Left lung (tissue), 4 donors: ENCODE measurements at regions not wholly inside any gene's neighbourhood (a gene's known extent, or its start where the extent isn't known, plus 50 kb on each side); places are given as distances from the start of the nearest gene placed in this dataset.
A peak's percentile ranks its signal among the peaks of the same experiment; 100 is the strongest.

ENCODE experiments used
- ATAC-seq: fragments of 200-7000 bp; cut with Tn5 transposase; one replicate; pipeline ENCODE4 v1.9.1; 2020; ENCODE audit warnings: moderate library complexity
- DNase-seq, 4 donors: peaks; one replicate each; pipeline ENCODE4 v3.0.0-alpha.2; 2013 to 2020
- H3K27ac ChIP-seq, 2 donors: fragments of 200-600 bp; sonication (generic) in 1 of 2; one replicate each; pipeline versions ENCODE4 v1.5.0 to v1.8.0; 2020 to 2021
- H3K27me3 ChIP-seq, 2 donors: fragments of 200-600 bp; sonication (generic) in 1 of 2; one replicate each; pipeline versions ENCODE4 v1.5.0 to v1.8.0; 2020 to 2021
- H3K36me3 ChIP-seq, 2 donors: fragments of 200-600 bp; sonication (generic) in 1 of 2; one replicate each; pipeline versions ENCODE4 v1.5.0 to v1.8.0; 2020 to 2021
- H3K4me1 ChIP-seq, 2 donors: fragments of 200-600 bp; one replicate each; pipeline ENCODE4 v1.8.0; 2021
- H3K4me3 ChIP-seq, 2 donors: fragments of 200-600 bp; sonication (generic) in 1 of 2; one replicate each; pipeline versions ENCODE4 v1.5.0 to v1.8.0; 2020 to 2021; ENCODE audit warnings: mild to moderate bottlenecking in 1 of 2
- H3K9me3 ChIP-seq, 2 donors: fragments of 200-600 bp; sonication (generic) in 1 of 2; one replicate each; pipeline versions ENCODE4 v1.5.0 to v1.8.0; 2020 to 2021
- CTCF ChIP-seq, 2 donors: fragments of 200-600 bp; sonication (generic) in 1 of 2; IDR thresholded peaks; one replicate each; pipeline versions ENCODE4 v1.5.0 to v1.8.0; 2021; ENCODE audit warnings: antibody characterized with exemption in 2 of 2
- intact Hi-C, 2 donors: fragments of 100-400 bp; cut with DNase I; formaldehyde crosslinking; loops; one replicate each; pipeline versions ENCODE4 v1.11.2 to v1.14.2; 2022
- donor health status: DM: no; HTN: yes; CAD: no.
- donor health status: DM: no; HTN: no; CAD: no.

- Histone ChIP-seq H3K27me3 (peaks cover 0 to 13% of the 10 kb centered on the region in 2 donors), H3K36me3 (no peaks in the 10 kb centered on the region), H3K9me3 (peaks cover 0 to 9% of the 10 kb centered on the region in 2 donors), H3K27ac (no peak overlapping the region), H3K4me3 (no peak overlapping the region), H3K4me1 (no peaks in the 10 kb centered on the region)
- TF ChIP-seq CTCF (IDR thresholded peaks at IDR 0.05) = no peak
- intact Hi-C loops = no loop called here
- DNase-seq (peak in 1 of 4 donors; percentile 19), ATAC-seq (no peak)
These were observed 82.5 kb upstream of the PCBD1 start for GRCh38 chr10:70970830-70971229.

GRCh38 chr10:70973275-70973674 lies 84.9 kb upstream of the PCBD1 start:
- H3K27ac ChIP-seq = no peak overlapping the region
- no peak for ATAC-seq
- no peak overlapping the region for H3K4me3 ChIP-seq
- no peaks in the 10 kb centered on the region for H3K36me3 ChIP-seq
- H3K4me1 ChIP-seq = no peaks in the 10 kb centered on the region
- no peak for DNase-seq
- intact Hi-C loops = no loop called here
- peaks cover 0 to 20% of the 10 kb centered on the region in 2 donors for H3K27me3 ChIP-seq
- peaks cover 0 to 9% of the 10 kb centered on the region in 2 donors for H3K9me3 ChIP-seq
- no peak for TF ChIP-seq CTCF (IDR thresholded peaks at IDR 0.05)

- no peak overlapping the region for H3K4me3 ChIP-seq
- TF ChIP-seq CTCF (IDR thresholded peaks at IDR 0.05) = no peak
- ATAC-seq = no peak
- no peak for DNase-seq
- H3K27me3 ChIP-seq = peaks cover 0 to 21% of the 10 kb centered on the region in 2 donors
- H3K4me1 ChIP-seq = no peaks in the 10 kb centered on the region
- H3K36me3 ChIP-seq = no peaks in the 10 kb centered on the region
- H3K27ac ChIP-seq = no peak overlapping the region
- H3K9me3 ChIP-seq = peaks cover 0 to 9% of the 10 kb centered on the region in 2 donors
- intact Hi-C loops = no loop called here
These were observed 86.1 kb upstream of the PCBD1 start for GRCh38 chr10:70974351-70974901.

GRCh38 chr10:70974920-70975319 lies 86.6 kb upstream of the PCBD1 start:
- ATAC-seq = no peak
- H3K4me1 ChIP-seq = no peaks in the 10 kb centered on the region
- H3K36me3 ChIP-seq = no peaks in the 10 kb centered on the region
- no peak overlapping the region for H3K27ac ChIP-seq
- no peak for DNase-seq
- no peak overlapping the region for H3K4me3 ChIP-seq
- TF ChIP-seq CTCF (IDR thresholded peaks at IDR 0.05) = no peak
- peaks cover 0 to 21% of the 10 kb centered on the region in 2 donors for H3K27me3 ChIP-seq
- intact Hi-C loops = no loop called here
- peaks cover 0 to 9% of the 10 kb centered on the region in 2 donors for H3K9me3 ChIP-seq

- ATAC-seq = no peak
- TF ChIP-seq CTCF (IDR thresholded peaks at IDR 0.05) = no peak
- H3K27ac ChIP-seq = no peak overlapping the region
These were observed 87.8 kb upstream of the PCBD1 start for GRCh38 chr10:70976063-70976695.

More at GRCh38 chr10:70976063-70976695, 87.8 kb upstream of the PCBD1 start:
- Histone ChIP-seq H3K27me3 (peaks cover 0 to 21% of the 10 kb centered on the region in 2 donors), H3K4me3 (no peak overlapping the region), H3K4me1 (no peaks in the 10 kb centered on the region), H3K9me3 (peaks cover 0 to 8% of the 10 kb centered on the region in 2 donors), H3K36me3 (no peaks in the 10 kb centered on the region)
- DNase-seq = no peak
- intact Hi-C loops = no loop called here
